GM12873 (cell line): ENCODE measurements at regions not wholly inside any gene's neighbourhood (a gene's known extent, or its start where the extent isn't known, plus 50 kb on each side); places are given as distances from the start of the nearest gene placed in this dataset.

ENCODE experiments used
- CTCF ChIP-seq: IDR thresholded peaks from 2 replicates; pipeline ENCODE4 v1.5.1; 2012; ENCODE audit warnings: low read depth, mild to moderate bottlenecking, moderate library complexity, low read length, control low read depth; ENCODE audit not compliant: insufficient read depth; ENCODE audit errors: missing control alignments

GRCh38 chr21:26686278-26686677, 113.2 kb upstream of the CYYR1 start:
- TF ChIP-seq CTCF = no peak

GRCh38 chr21:26684889-26685288, 111.8 kb upstream of the CYYR1 start:
- TF ChIP-seq CTCF = no peak

- TF ChIP-seq CTCF = no peak
Observed at GRCh38 chr21:26683996-26684395, 110.9 kb upstream of the CYYR1 start.

- no peak for TF ChIP-seq CTCF
Observed at GRCh38 chr21:26679284-26679683, 106.2 kb upstream of the CYYR1 start.

GRCh38 chr21:26674323-26674722, 101.2 kb upstream of the CYYR1 start:
- TF ChIP-seq CTCF = no peak

- TF ChIP-seq CTCF = no peak
Observed at GRCh38 chr21:26669215-26669764, 96.2 kb upstream of the CYYR1 start.

- no peak for TF ChIP-seq CTCF
Observed at GRCh38 chr21:26659757-26660156, 86.7 kb upstream of the CYYR1 start.
